Esophagus (tissue), 2 donors: ENCODE measurements at regions not wholly inside any gene's neighbourhood (a gene's known extent, or its start where the extent isn't known, plus 50 kb on each side); places are given as distances from the start of the nearest gene placed in this dataset.

Experiments
- H3K27ac ChIP-seq, 2 donors: one replicate each; pipeline ENCODE4 v1.5.1; 2013; ENCODE audit warnings: low read depth in 2 of 2, mild to moderate bottlenecking in 2 of 2, inconsistent platforms in 1 of 2, low read length in 1 of 2, moderate library complexity in 1 of 2
- H3K27me3 ChIP-seq, 2 donors: one replicate each; pipeline ENCODE4 v1.6.1; 2013; ENCODE audit warnings: low read length in 2 of 2, control low read depth in 1 of 2, mild to moderate bottlenecking in 1 of 2; ENCODE audit not compliant: insufficient read depth in 2 of 2, control insufficient read depth in 1 of 2
- H3K36me3 ChIP-seq, 2 donors: one replicate each; pipeline ENCODE4 v1.6.1; 2013; ENCODE audit warnings: low read length in 1 of 2; ENCODE audit not compliant: control insufficient read depth in 2 of 2, insufficient read depth in 2 of 2
- H3K4me1 ChIP-seq, 2 donors: one replicate each; pipeline ENCODE4 v1.6.1; 2013; ENCODE audit warnings: low read length in 1 of 2; ENCODE audit not compliant: control insufficient read depth in 2 of 2, insufficient read depth in 2 of 2
- H3K4me3 ChIP-seq, 2 donors: one replicate each; pipeline ENCODE4 v1.5.1; 2013; ENCODE audit warnings: low read length in 2 of 2, mild to moderate bottlenecking in 2 of 2, low read depth in 1 of 2, moderate library complexity in 1 of 2
- H3K9me3 ChIP-seq, 2 donors: one replicate each; pipeline ENCODE4 v1.6.1; 2013; ENCODE audit warnings: mild to moderate bottlenecking in 2 of 2, low read depth in 1 of 2, low read length in 1 of 2, moderate library complexity in 1 of 2; ENCODE audit not compliant: control insufficient read depth in 2 of 2, insufficient read depth in 1 of 2
- WGBS, 2 donors: extraction: QIAGEN DNeasy Blood & Tissue Kit; methylation state at CpG; one replicate each; pipeline ENCODE4 v1.1.7; 2013; 5-methylcytosine and 5-hydroxymethylcytosine counted together
- donor health status: healthy with polysubstance abuse.
- donor health status: Bipolar disorder and iron deficiency.

GRCh38 chr5:57627661-57628060 is 145.1 kb upstream of the ACTBL2 start:
- Histone ChIP-seq H3K27ac (no peak overlapping the region), H3K27me3 (no peaks in the 10 kb centered on the region), H3K4me1 (no peaks in the 10 kb centered on the region), H3K4me3 (no peak overlapping the region), H3K36me3 (no peaks in the 10 kb centered on the region), H3K9me3 (no peaks in the 10 kb centered on the region)
- WGBS, 2 donors = 81 to 83% methylated on average over 2 of the region's 2 CpGs

- no peak overlapping the region for H3K27ac ChIP-seq
- no peak overlapping the region for H3K4me3 ChIP-seq
- no peaks in the 10 kb centered on the region for H3K4me1 ChIP-seq
- H3K27me3 ChIP-seq = no peaks in the 10 kb centered on the region
- 58 to 66% methylated on average over 1 of the region's 1 CpG for WGBS, 2 donors
- H3K9me3 ChIP-seq = no peaks in the 10 kb centered on the region
- H3K36me3 ChIP-seq = no peaks in the 10 kb centered on the region
Observed at GRCh38 chr5:57626703-57627102, 144.1 kb upstream of the ACTBL2 start.

- no peak overlapping the region for H3K4me3 ChIP-seq
- H3K27me3 ChIP-seq = no peaks in the 10 kb centered on the region
- H3K27ac ChIP-seq = no peak overlapping the region
- no peaks in the 10 kb centered on the region for H3K36me3 ChIP-seq
- 69 to 72% methylated on average over 3 of the region's 3 CpGs for WGBS, 2 donors
- H3K4me1 ChIP-seq = no peaks in the 10 kb centered on the region
- H3K9me3 ChIP-seq = no peaks in the 10 kb centered on the region
Observed at GRCh38 chr5:57621624-57622023, 139.0 kb upstream of the ACTBL2 start.

- no peaks in the 10 kb centered on the region for H3K9me3 ChIP-seq
- WGBS, 2 donors = 88 to 90% methylated on average over 4 of the region's 4 CpGs
- H3K27ac ChIP-seq = no peak overlapping the region
- H3K4me3 ChIP-seq = no peak overlapping the region
- H3K4me1 ChIP-seq = no peaks in the 10 kb centered on the region
- H3K27me3 ChIP-seq = no peaks in the 10 kb centered on the region
- no peaks in the 10 kb centered on the region for H3K36me3 ChIP-seq
Observed at GRCh38 chr5:57618767-57619381, 136.3 kb upstream of the ACTBL2 start.

- Histone ChIP-seq H3K36me3 (no peaks in the 10 kb centered on the region), H3K9me3 (no peaks in the 10 kb centered on the region), H3K4me1 (no peaks in the 10 kb centered on the region), H3K4me3 (no peak overlapping the region), H3K27ac (no peak overlapping the region), H3K27me3 (no peaks in the 10 kb centered on the region)
Observed at GRCh38 chr5:57613741-57614140, 131.1 kb upstream of the ACTBL2 start.

GRCh38 chr5:57611177-57611576 is 128.6 kb upstream of the ACTBL2 start:
- Histone ChIP-seq H3K4me1 (no peaks in the 10 kb centered on the region), H3K36me3 (no peaks in the 10 kb centered on the region), H3K4me3 (no peak overlapping the region), H3K9me3 (no peaks in the 10 kb centered on the region), H3K27me3 (no peaks in the 10 kb centered on the region), H3K27ac (no peak overlapping the region)
- WGBS, 2 donors = 69 to 79% methylated on average over 2 of the region's 2 CpGs

- Histone ChIP-seq H3K9me3 (no peaks in the 10 kb centered on the region), H3K4me1 (no peaks in the 10 kb centered on the region), H3K27me3 (no peaks in the 10 kb centered on the region), H3K4me3 (no peak overlapping the region), H3K27ac (no peak overlapping the region), H3K36me3 (no peaks in the 10 kb centered on the region)
Observed at GRCh38 chr5:57608542-57608941, 125.9 kb upstream of the ACTBL2 start.

- Histone ChIP-seq H3K27me3 (no peaks in the 10 kb centered on the region), H3K4me1 (no peaks in the 10 kb centered on the region), H3K4me3 (no peak overlapping the region), H3K36me3 (no peaks in the 10 kb centered on the region), H3K9me3 (no peaks in the 10 kb centered on the region), H3K27ac (no peak overlapping the region)
- WGBS, 2 donors = 83 to 84% methylated on average over 4 of the region's 4 CpGs
Observed at GRCh38 chr5:57601996-57602395, 119.4 kb upstream of the ACTBL2 start.

- no peaks in the 10 kb centered on the region for H3K9me3 ChIP-seq
- no peaks in the 10 kb centered on the region for H3K4me1 ChIP-seq
- H3K36me3 ChIP-seq = no peaks in the 10 kb centered on the region
- WGBS, 2 donors = 64 to 68% methylated on average over 1 of the region's 1 CpG
- no peaks in the 10 kb centered on the region for H3K27me3 ChIP-seq
- H3K27ac ChIP-seq = no peak overlapping the region
- H3K4me3 ChIP-seq = no peak overlapping the region
Observed at GRCh38 chr5:57600321-57600720, 117.7 kb upstream of the ACTBL2 start.

- no peaks in the 10 kb centered on the region for H3K36me3 ChIP-seq
Observed at GRCh38 chr5:57598756-57599155, 116.1 kb upstream of the ACTBL2 start.

More at GRCh38 chr5:57598756-57599155, 116.1 kb upstream of the ACTBL2 start:
- Histone ChIP-seq H3K27me3 (no peaks in the 10 kb centered on the region), H3K4me3 (no peak overlapping the region), H3K9me3 (no peaks in the 10 kb centered on the region), H3K4me1 (no peaks in the 10 kb centered on the region), H3K27ac (no peak overlapping the region)
- 70 to 72% methylated on average over 3 of the region's 3 CpGs for WGBS, 2 donors
